ENCODE measurements at regions not wholly inside any gene's neighbourhood (a gene's known extent, or its start where the extent isn't known, plus 50 kb on each side); places are given as distances from the start of the nearest gene placed in this dataset.

GRCh38 chr20:9919271-9920014 lies 80.6 kb upstream of the PAK5 start:
- DNase-seq (ENCODE audit: low spot score) = no peak

GRCh38 chr20:9918348-9918747 lies 79.5 kb upstream of the PAK5 start:
- DNase-seq (ENCODE audit: low spot score) = no peak

GRCh38 chr20:9916761-9917160 lies 77.9 kb upstream of the PAK5 start:
- DNase-seq (ENCODE audit: low spot score) = no peak

- DNase-seq (ENCODE audit: low spot score) = peak; percentile 55
Observed at GRCh38 chr20:9912858-9913434, 74.1 kb upstream of the PAK5 start.

GRCh38 chr20:9912290-9912689 lies 73.4 kb upstream of the PAK5 start:
- no peak for DNase-seq (ENCODE audit: low spot score)

GRCh38 chr20:9911519-9911918 lies 72.6 kb upstream of the PAK5 start:
- DNase-seq (ENCODE audit: low spot score) = no peak

GRCh38 chr20:9909167-9909566 lies 70.3 kb upstream of the PAK5 start:
- no peak for DNase-seq (ENCODE audit: low spot score)

- no peak for DNase-seq (ENCODE audit: low spot score)
Observed at GRCh38 chr20:9903048-9903655, 64.3 kb upstream of the PAK5 start.

- DNase-seq (ENCODE audit: low spot score) = peak; percentile 46
Observed at GRCh38 chr20:9889270-9889981, 50.5 kb upstream of the PAK5 start.
